GM23338 (cell line): ENCODE measurements at regions not wholly inside any gene's neighbourhood (a gene's known extent, or its start where the extent isn't known, plus 50 kb on each side); places are given as distances from the start of the nearest gene placed in this dataset.

ENCODE experiments used
- ATAC-seq: fragments of 200-7000 bp; cut with Tn5 transposase; 3 replicates; pipeline ENCODE4 v1.9.1; 2020
- DNase-seq: peaks from one replicate; pipeline ENCODE4 v3.0.0-alpha.2; 2015; ENCODE audit warnings: low spot score
- H2AFZ ChIP-seq: fragments of 200-600 bp; sonication (generic); 2 replicates; pipeline ENCODE4 v1.8.0; 2016; ENCODE audit warnings: antibody characterized with exemption, mild to moderate bottlenecking, moderate library complexity
- H3F3A ChIP-seq: fragments of 200-600 bp; sonication (generic); replicated peaks from 2 replicates; pipeline ENCODE4 v1.8.0; 2017; ENCODE audit warnings: antibody characterized with exemption, mixed run types, low read depth
- H3K27ac ChIP-seq: fragments of 200-600 bp; sonication (generic); 2 replicates; pipeline ENCODE4 v1.6.1; 2016; ENCODE audit warnings: low read depth
- H3K27me3 ChIP-seq: fragments of 200-600 bp; sonication (generic); 2 replicates; pipeline ENCODE4 v1.8.0; 2016; ENCODE audit warnings: mild to moderate bottlenecking, mixed run types, moderate library complexity; ENCODE audit not compliant: insufficient read depth
- H3K36me3 ChIP-seq: fragments of 200-600 bp; sonication (generic); 2 replicates; pipeline ENCODE4 v1.8.0; 2016; ENCODE audit warnings: mild to moderate bottlenecking; ENCODE audit not compliant: insufficient read depth
- H3K4me1 ChIP-seq: fragments of 200-600 bp; sonication (generic); 2 replicates; pipeline ENCODE4 v1.8.0; 2016; ENCODE audit warnings: mild to moderate bottlenecking, moderate library complexity; ENCODE audit not compliant: insufficient read depth
- H3K4me2 ChIP-seq: fragments of 200-600 bp; sonication (generic); 2 replicates; pipeline ENCODE4 v1.7.1; 2017; ENCODE audit warnings: mixed run types
- H3K4me3 ChIP-seq: fragments of 200-600 bp; sonication (generic); 2 replicates; pipeline ENCODE4 v1.6.1; 2016; ENCODE audit warnings: mixed run types
- H3K79me2 ChIP-seq: fragments of 200-600 bp; sonication (generic); replicated peaks from 2 replicates; pipeline ENCODE4 v1.8.0; 2017; ENCODE audit warnings: mild to moderate bottlenecking; ENCODE audit not compliant: insufficient read depth
- H3K9me2 ChIP-seq: fragments of 200-600 bp; sonication (generic); 2 replicates; pipeline ENCODE4 v1.8.0; 2017; ENCODE audit not compliant: insufficient read depth
- H4K20me1 ChIP-seq: fragments of 200-600 bp; sonication (generic); replicated peaks from 2 replicates; pipeline ENCODE4 v1.8.0; 2017; ENCODE audit warnings: mild to moderate bottlenecking; ENCODE audit not compliant: insufficient read depth
- H3K27ac Mint-ChIP-seq: 2 replicates; pipeline ENCODE4 v1.8.0; 2020; ENCODE audit warnings: inconsistent platforms, mild to moderate bottlenecking, moderate library complexity, mixed read lengths
- H3K27me3 Mint-ChIP-seq: 3 replicates; pipeline ENCODE4 v1.8.0; 2022; ENCODE audit warnings: low read depth, mild to moderate bottlenecking, moderate library complexity, mixed read lengths, inconsistent platforms; ENCODE audit not compliant: insufficient read depth, poor library complexity
- H3K36me3 Mint-ChIP-seq: 3 replicates; pipeline ENCODE4 v1.8.0; 2021; ENCODE audit warnings: low read depth, mild to moderate bottlenecking, inconsistent platforms, moderate library complexity, mixed read lengths
- H3K4me1 Mint-ChIP-seq: 3 replicates; pipeline ENCODE4 v1.8.0; 2020; ENCODE audit warnings: mild to moderate bottlenecking, inconsistent platforms, mixed read lengths
- H3K4me3 Mint-ChIP-seq: 3 replicates; pipeline ENCODE4 v1.8.0; 2021; ENCODE audit warnings: moderate library complexity, mild to moderate bottlenecking, inconsistent platforms, mixed read lengths
- H3K9me3 Mint-ChIP-seq: 3 replicates; pipeline ENCODE4 v1.8.0; 2020; ENCODE audit warnings: moderate library complexity, mild to moderate bottlenecking, inconsistent platforms, mixed read lengths
- CREB1 ChIP-seq: fragments of 250-450 bp; sonication (Bioruptor Pico); IDR thresholded peaks from 2 replicates; pipeline ENCODE4 v1.5.0; 2020; ENCODE audit warnings: low read depth, mild to moderate bottlenecking, moderate library complexity
- EZH2 ChIP-seq: fragments of 200-600 bp; sonication (generic); IDR thresholded peaks from one replicate; pipeline ENCODE4 v1.8.0; 2017; ENCODE audit warnings: antibody characterized with exemption, mild to moderate bottlenecking, low read depth; ENCODE audit not compliant: unreplicated experiment
- NANOG ChIP-seq: IDR thresholded peaks from 2 replicates; pipeline ENCODE4 v1.6.1; 2016; ENCODE audit warnings: antibody characterized with exemption, borderline replicate concordance
- POLR2AphosphoS5 ChIP-seq: IDR thresholded peaks from 2 replicates; pipeline ENCODE4 v1.6.1; 2016; ENCODE audit warnings: antibody characterized with exemption, low read depth
- ZNF331 ChIP-seq: fragments of 250-450 bp; sonication (Bioruptor Pico); IDR thresholded peaks from 2 replicates; pipeline ENCODE4 v1.5.0; 2020; ENCODE audit warnings: low read depth, mild to moderate bottlenecking, moderate library complexity
- TF ChIP-seq, protein P1 (sequence below): fragments of 250-450 bp; sonication (Bioruptor Pico); IDR thresholded peaks from 2 replicates; pipeline ENCODE4 v1.5.0; 2020; ENCODE audit warnings: mild to moderate bottlenecking, moderate library complexity
- TF ChIP-seq, protein P2 (sequence below), 2 experiments: fragments of 200-600 bp in 1 of 2; sonication (generic) in 1 of 2; conservative IDR thresholded peaks; 2 replicates each; pipeline versions ENCODE4 v1.5.1 to v1.6.1; 2016 to 2017; ENCODE audit warnings: antibody characterized with exemption in 2 of 2, low read depth in 2 of 2, mild to moderate bottlenecking in 2 of 2, moderate library complexity in 1 of 2

DNA sequence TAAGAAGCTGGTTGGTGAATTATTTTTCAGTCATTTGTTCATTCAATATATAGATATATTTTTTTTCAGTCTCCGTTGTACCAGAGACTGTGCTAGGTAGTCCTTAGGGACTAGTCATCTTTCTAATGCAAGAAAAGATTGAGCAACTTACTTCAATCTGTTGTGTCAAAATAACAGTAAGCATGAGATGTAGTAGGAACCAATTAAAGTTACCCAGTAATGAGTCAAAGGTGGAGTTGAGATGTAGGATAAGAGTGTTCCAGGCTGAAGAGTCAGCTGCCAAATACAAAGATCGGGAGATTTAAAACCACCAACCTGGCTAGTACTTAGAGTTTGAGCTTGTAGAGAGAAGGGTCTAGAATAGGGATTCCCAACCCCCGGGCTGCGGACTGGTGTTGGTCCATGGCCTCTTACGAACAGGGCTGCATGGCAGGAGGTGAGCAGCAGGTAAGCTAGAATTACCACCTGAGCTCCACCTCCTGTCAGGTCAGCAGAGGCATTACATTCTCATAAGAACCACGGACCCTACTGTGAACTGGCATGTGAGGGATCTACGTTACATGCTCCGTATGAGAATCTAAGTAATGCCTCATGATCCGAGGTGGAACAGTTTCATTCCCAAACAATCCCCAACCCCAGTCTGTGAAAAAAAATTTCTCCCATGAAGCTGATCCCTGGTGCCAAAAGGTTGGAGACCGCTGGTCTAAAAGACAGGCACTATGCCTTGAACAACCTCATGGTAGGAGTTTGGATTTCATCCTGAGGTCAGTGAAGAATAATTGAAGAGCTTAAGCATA is 1241.5 kb upstream of the WWC1 start (continued):
- TF ChIP-seq, protein P1, sequence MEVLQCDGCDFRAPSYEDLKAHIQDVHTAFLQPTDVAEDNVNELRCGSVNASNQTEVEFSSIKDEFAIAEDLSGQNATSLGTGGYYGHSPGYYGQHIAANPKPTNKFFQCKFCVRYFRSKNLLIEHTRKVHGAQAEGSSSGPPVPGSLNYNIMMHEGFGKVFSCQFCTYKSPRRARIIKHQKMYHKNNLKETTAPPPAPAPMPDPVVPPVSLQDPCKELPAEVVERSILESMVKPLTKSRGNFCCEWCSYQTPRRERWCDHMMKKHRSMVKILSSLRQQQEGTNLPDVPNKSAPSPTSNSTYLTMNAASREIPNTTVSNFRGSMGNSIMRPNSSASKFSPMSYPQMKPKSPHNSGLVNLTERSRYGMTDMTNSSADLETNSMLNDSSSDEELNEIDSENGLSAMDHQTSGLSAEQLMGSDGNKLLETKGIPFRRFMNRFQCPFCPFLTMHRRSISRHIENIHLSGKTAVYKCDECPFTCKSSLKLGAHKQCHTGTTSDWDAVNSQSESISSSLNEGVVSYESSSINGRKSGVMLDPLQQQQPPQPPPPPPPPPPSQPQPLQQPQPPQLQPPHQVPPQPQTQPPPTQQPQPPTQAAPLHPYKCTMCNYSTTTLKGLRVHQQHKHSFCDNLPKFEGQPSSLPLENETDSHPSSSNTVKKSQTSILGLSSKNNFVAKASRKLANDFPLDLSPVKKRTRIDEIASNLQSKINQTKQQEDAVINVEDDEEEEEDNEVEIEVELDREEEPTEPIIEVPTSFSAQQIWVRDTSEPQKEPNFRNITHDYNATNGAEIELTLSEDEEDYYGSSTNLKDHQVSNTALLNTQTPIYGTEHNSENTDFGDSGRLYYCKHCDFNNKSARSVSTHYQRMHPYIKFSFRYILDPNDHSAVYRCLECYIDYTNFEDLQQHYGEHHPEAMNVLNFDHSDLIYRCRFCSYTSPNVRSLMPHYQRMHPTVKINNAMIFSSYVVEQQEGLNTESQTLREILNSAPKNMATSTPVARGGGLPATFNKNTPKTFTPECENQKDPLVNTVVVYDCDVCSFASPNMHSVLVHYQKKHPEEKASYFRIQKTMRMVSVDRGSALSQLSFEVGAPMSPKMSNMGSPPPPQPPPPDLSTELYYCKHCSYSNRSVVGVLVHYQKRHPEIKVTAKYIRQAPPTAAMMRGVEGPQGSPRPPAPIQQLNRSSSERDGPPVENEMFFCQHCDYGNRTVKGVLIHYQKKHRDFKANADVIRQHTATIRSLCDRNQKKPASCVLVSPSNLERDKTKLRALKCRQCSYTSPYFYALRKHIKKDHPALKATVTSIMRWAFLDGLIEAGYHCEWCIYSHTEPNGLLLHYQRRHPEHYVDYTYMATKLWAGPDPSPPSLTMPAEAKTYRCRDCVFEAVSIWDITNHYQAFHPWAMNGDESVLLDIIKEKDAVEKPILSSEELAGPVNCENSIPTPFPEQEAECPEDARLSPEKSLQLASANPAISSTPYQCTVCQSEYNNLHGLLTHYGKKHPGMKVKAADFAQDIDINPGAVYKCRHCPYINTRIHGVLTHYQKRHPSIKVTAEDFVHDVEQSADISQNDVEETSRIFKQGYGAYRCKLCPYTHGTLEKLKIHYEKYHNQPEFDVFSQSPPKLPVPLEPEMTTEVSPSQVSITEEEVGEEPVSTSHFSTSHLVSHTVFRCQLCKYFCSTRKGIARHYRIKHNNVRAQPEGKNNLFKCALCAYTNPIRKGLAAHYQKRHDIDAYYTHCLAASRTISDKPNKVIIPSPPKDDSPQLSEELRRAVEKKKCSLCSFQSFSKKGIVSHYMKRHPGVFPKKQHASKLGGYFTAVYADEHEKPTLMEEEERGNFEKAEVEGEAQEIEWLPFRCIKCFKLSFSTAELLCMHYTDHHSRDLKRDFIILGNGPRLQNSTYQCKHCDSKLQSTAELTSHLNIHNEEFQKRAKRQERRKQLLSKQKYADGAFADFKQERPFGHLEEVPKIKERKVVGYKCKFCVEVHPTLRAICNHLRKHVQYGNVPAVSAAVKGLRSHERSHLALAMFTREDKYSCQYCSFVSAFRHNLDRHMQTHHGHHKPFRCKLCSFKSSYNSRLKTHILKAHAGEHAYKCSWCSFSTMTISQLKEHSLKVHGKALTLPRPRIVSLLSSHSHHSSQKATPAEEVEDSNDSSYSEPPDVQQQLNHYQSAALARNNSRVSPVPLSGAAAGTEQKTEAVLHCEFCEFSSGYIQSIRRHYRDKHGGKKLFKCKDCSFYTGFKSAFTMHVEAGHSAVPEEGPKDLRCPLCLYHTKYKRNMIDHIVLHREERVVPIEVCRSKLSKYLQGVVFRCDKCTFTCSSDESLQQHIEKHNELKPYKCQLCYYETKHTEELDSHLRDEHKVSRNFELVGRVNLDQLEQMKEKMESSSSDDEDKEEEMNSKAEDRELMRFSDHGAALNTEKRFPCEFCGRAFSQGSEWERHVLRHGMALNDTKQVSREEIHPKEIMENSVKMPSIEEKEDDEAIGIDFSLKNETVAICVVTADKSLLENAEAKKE (CRISPR knock-in tag): no peak
- TF ChIP-seq NANOG (no peak), POLR2AphosphoS5 (no peak), ZNF331 (CRISPR knock-in tag) (no peak), EZH2 (no peak), CREB1 (CRISPR knock-in tag) (no peak)

DNA sequence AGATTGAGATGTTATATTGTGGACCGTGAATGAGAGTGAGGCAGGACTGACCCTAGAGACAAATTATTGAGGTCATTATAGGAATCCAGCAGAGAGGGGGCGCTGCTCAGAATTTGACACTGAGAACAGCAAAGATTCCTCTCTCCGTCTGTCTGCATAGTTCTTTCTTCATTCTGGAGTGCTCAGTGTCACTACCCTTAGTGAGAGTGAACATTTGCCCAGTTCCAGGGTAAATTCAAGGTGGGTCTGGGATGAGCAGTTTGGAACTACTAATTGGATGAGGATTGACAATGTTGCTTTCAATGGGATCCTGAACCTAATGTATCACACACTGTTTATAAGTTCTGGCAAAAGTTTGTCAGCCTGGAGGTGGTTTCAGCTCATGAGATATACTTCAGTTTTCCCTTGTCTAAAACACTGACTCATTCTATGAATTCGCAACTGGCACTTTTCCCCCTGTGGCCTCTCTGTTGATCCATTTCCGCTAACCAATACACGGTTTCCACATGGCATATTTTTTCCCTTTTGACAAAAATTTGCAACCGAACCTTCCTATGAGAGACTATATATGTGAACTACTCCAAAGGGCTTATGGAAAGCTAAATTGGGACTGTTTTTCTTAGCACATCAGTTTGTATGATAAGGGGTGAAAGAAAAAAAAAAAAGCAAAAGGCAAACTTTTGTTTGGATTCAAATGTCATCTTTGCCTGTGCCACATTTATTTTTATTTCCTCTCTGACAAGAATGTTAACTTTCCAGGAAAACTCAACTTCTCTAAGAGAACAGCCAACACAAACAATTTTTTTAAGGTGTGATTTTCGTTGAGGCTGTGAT is 1240.7 kb upstream of the WWC1 start:
- Histone ChIP-seq H3K4me3 (no peak overlapping the region), H3K4me2 (no peak overlapping the region), H2AFZ (0 out of 2 replicates have a peak overlapping the region, but pooled peaks have one; percentile 11), H3K27me3 (no peaks in the 10 kb centered on the region), H3K4me1 (no peaks in the 10 kb centered on the region), H3K79me2 (no peaks in the 10 kb centered on the region), H3K9me2 (no peaks in the 10 kb centered on the region), H3K36me3 (no peaks in the 10 kb centered on the region), H3K27ac (no peak overlapping the region), H3F3A (no peaks in the 10 kb centered on the region), H4K20me1 (no peaks in the 10 kb centered on the region)
- peak; percentile 79 for DNase-seq
- TF ChIP-seq, protein P2, sequence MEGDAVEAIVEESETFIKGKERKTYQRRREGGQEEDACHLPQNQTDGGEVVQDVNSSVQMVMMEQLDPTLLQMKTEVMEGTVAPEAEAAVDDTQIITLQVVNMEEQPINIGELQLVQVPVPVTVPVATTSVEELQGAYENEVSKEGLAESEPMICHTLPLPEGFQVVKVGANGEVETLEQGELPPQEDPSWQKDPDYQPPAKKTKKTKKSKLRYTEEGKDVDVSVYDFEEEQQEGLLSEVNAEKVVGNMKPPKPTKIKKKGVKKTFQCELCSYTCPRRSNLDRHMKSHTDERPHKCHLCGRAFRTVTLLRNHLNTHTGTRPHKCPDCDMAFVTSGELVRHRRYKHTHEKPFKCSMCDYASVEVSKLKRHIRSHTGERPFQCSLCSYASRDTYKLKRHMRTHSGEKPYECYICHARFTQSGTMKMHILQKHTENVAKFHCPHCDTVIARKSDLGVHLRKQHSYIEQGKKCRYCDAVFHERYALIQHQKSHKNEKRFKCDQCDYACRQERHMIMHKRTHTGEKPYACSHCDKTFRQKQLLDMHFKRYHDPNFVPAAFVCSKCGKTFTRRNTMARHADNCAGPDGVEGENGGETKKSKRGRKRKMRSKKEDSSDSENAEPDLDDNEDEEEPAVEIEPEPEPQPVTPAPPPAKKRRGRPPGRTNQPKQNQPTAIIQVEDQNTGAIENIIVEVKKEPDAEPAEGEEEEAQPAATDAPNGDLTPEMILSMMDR (conservative IDR thresholded peaks at IDR 0.05; ENCODE audit: low read depth in 2 of 2): peak; percentile 72 to 76
- no peak for TF ChIP-seq POLR2AphosphoS5
- Mint-ChIP-seq H3K36me3 (no peaks in the 10 kb centered on the region), H3K4me1 (peaks cover 5% of the 10 kb centered on the region; the same call in 2 of the 3 replicates), H3K9me3 (peaks cover 2% of the 10 kb centered on the region; the same call in 1 of the 3 replicates), H3K4me3 (no peak overlapping the region), H3K27me3 (no peaks in the 10 kb centered on the region), H3K27ac (no peak overlapping the region)
- peak; percentile 85 for ATAC-seq
